Naive B cell (primary cell): ENCODE measurements at regions not wholly inside any gene's neighbourhood (a gene's known extent, or its start where the extent isn't known, plus 50 kb on each side); places are given as distances from the start of the nearest gene placed in this dataset.
"Not testable (repeated sequence)": the region's sequence is repeated elsewhere in the genome, so short reads cannot be mapped to it uniquely, and the experiment has no call there.

ENCODE experiments used
- ATAC-seq, 2 donors: fragments of 150-1000 bp; cut with Tn5 transposase; 2 replicates each; pipeline ENCODE4 v1.10.0; 2021; ENCODE audit warnings: low read depth in 2 of 2, mild to moderate bottlenecking in 2 of 2, moderate library complexity in 2 of 2
- DNase-seq: peaks from one replicate; pipeline ENCODE4 v3.0.0; 2022
- H3K27ac Mint-ChIP-seq, 6 donors: one replicate each; pipeline ENCODE4 v1.8.0; 2020 to 2022; ENCODE audit warnings: mild to moderate bottlenecking in 6 of 6, mixed read lengths in 6 of 6, moderate library complexity in 5 of 6, inconsistent platforms in 2 of 6
- H3K27me3 Mint-ChIP-seq, 3 donors: one replicate each; pipeline ENCODE4 v1.8.0; 2021 to 2022; ENCODE audit warnings: mixed read lengths in 3 of 3, mild to moderate bottlenecking in 1 of 3
- H3K36me3 Mint-ChIP-seq, 2 donors: one replicate each; pipeline ENCODE4 v1.8.0; 2020 to 2022; ENCODE audit warnings: mixed read lengths in 2 of 2, inconsistent platforms in 1 of 2, mild to moderate bottlenecking in 1 of 2
- H3K4me1 Mint-ChIP-seq, 3 donors: one replicate each; pipeline ENCODE4 v1.8.0; 2020 to 2022; ENCODE audit warnings: mixed read lengths in 3 of 3, inconsistent platforms in 1 of 3, mild to moderate bottlenecking in 1 of 3, moderate library complexity in 1 of 3
- H3K4me3 Mint-ChIP-seq, 8 donors: one replicate each; pipeline ENCODE4 v1.8.0; 2020 to 2022; ENCODE audit warnings: mild to moderate bottlenecking in 8 of 8, mixed read lengths in 8 of 8, moderate library complexity in 8 of 8, inconsistent platforms in 2 of 8
- H3K9me3 Mint-ChIP-seq, 7 donors: one replicate each; pipeline ENCODE4 v1.8.0; 2020 to 2022; ENCODE audit warnings: mixed read lengths in 7 of 7, mild to moderate bottlenecking in 5 of 7, inconsistent platforms in 2 of 7, moderate library complexity in 1 of 7

DNA sequence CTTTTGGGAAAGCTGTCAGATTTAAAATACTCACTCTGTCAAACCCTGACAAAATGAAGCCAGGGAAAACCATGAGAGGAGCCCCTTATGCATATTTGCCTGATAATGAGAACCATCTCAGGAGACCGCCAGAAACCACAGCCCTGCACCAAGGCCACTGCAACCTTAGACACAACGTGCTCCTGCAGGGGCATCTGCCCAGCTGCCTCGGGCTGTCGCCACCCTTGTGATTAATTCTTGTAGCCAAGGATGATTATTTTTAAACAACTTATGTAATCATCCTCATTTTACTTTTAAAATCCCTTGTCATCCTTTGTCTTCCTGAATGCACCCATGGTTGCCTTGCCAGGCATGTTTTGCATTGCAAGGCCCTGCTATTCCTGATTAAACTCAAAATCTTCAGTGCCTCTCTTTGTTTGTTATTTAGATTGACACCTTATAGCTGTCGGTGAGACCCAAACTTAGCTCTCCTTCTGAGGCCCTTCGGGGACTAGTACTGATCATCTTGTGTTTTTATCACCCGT lies 766.4 kb upstream of the TMEM132C start:
- Mint-ChIP-seq H3K36me3 (no peaks in the 10 kb centered on the region), H3K27ac (no peak overlapping the region), H3K4me3 (no peak overlapping the region), H3K9me3 (peaks cover 0 to 12% (median 2%) of the 10 kb centered on the region in 7 donors), H3K27me3 (no peaks in the 10 kb centered on the region), H3K4me1 (no peaks in the 10 kb centered on the region)
- no peak for ATAC-seq
- DNase-seq = no peak

DNA sequence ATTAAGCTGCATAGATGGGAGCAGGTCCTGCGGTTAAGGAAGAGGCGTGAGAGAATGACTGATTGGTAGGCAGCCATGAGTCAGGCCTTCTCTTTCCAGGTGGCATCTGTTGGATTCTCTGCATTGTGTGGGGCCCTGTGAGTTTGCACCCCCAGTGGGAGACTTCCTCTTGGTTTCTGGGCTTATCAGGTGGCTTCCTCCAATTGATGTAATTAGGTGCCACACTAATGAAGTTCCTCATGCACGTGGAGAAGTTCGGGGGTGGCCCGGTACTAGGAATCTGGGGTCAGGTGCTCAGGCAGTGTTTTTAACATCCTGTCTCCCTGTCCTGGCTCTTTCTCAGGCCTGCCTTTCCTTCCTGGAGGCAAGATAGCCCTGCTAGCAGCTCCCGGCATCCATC lies 765.1 kb upstream of the TMEM132C start:
- DNase-seq (no peak), ATAC-seq (no peak)
- H3K4me1 Mint-ChIP-seq = no peaks in the 10 kb centered on the region
- H3K9me3 Mint-ChIP-seq = peaks cover 0 to 12% (median 3%) of the 10 kb centered on the region in 7 donors
- H3K36me3 Mint-ChIP-seq = no peaks in the 10 kb centered on the region
- no peak overlapping the region for H3K4me3 Mint-ChIP-seq
- no peak overlapping the region for H3K27ac Mint-ChIP-seq
- no peaks in the 10 kb centered on the region for H3K27me3 Mint-ChIP-seq

DNA sequence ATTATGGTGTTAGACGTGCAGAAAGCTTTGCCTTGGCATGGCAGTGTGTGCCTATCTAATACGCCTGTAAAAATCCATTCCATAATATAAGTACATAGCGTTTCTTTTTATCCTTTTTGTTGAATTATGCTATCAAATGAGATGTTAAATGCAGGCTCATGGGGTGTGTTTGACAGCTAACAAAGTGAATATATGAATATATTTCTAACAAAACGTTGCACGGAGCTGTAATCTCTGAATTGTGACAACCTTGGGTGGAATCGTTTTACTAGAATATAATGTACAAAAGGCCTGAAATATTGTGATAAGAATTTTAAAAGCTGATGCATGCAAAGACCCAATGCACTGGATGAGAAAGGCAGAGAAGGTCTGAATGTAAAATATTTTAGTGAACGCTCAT lies 763.7 kb upstream of the TMEM132C start:
- Mint-ChIP-seq H3K4me1 (no peaks in the 10 kb centered on the region), H3K36me3 (no peaks in the 10 kb centered on the region), H3K27ac (no peak overlapping the region), H3K9me3 (peaks cover 2 to 12% (median 7%) of the 10 kb centered on the region in 7 donors), H3K4me3 (no peak overlapping the region), H3K27me3 (no peaks in the 10 kb centered on the region)
- no peak for ATAC-seq
- no peak for DNase-seq

DNA sequence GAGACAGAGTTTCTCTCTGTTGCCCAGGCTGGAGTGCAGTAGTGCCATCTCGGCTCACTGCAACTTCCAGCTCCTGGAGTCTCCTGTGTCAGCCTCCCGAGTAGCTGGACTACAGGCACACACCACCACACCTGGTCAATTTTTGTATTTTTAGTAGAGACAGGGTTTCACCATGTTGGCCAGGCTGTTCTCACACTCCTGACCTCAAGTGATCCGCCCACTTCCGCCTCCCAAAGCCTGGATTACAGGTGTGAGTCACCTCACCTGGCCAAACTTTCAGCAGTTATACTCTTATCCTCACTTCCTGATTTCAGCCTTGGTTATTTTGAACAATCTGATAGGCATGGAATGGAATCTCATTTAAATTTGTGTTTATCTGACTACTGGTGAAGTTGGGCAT lies 763.0 kb upstream of the TMEM132C start:
- H3K36me3 Mint-ChIP-seq, H3K4me1 Mint-ChIP-seq, H3K27me3 Mint-ChIP-seq, DNase-seq, ATAC-seq, H3K4me3 Mint-ChIP-seq, H3K27ac Mint-ChIP-seq: not testable (repeated sequence)
- H3K9me3 Mint-ChIP-seq = peaks cover 2 to 15% (median 8%) of the 10 kb centered on the region in 7 donors

DNA sequence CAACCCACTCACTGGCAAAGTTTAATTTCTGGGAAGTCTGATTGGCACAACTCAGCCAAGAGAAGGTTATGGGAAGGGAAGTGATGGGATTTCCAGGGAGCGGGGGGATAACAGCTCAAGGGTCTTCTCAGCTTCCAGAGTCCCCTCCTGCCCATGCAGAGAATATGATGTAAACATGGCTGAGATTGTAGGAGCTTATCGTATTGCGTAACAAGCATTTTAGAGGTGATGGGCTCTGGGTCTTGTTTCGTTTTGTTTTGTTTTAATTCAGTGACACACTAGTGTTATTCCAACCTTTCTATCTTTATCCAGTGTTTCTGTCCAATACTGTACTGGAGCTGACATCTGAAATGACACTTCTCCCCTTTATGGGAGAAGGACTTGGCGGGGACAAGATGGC lies 762.1 kb upstream of the TMEM132C start:
- H3K27me3 Mint-ChIP-seq = no peaks in the 10 kb centered on the region
- H3K4me1 Mint-ChIP-seq = no peaks in the 10 kb centered on the region
- H3K36me3 Mint-ChIP-seq = no peaks in the 10 kb centered on the region
- H3K9me3 Mint-ChIP-seq = peaks cover 0 to 15% (median 8%) of the 10 kb centered on the region in 7 donors
- ATAC-seq = no peak
- no peak overlapping the region for H3K27ac Mint-ChIP-seq
- no peak overlapping the region for H3K4me3 Mint-ChIP-seq
- DNase-seq = no peak

DNA sequence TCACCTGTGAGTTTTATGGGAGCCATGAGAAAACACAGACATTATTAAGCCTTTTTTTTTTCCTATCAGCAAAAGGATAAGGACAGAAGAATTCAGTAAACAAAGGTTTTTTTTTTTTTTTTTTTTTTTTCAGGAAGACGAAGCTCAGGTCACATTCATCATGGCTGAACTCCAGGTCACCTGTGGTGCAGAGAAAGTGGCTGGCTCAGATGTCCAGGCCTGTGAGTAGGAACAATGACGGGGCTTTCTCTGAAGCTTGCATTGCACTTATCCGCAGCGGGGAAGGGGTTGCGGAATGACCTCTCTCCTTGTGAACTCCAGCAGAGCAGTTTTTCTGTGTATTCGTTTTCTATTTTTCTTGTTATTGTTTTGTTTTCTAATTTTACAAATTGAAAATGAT lies 759.6 kb upstream of the TMEM132C start:
- H3K36me3 Mint-ChIP-seq = no peaks in the 10 kb centered on the region
- DNase-seq (no peak), ATAC-seq (no peak)
- H3K27me3 Mint-ChIP-seq = no peaks in the 10 kb centered on the region
- H3K9me3 Mint-ChIP-seq = peaks cover 2 to 20% (median 10%) of the 10 kb centered on the region in 7 donors
- no peaks in the 10 kb centered on the region for H3K4me1 Mint-ChIP-seq
- no peak overlapping the region for H3K4me3 Mint-ChIP-seq
- H3K27ac Mint-ChIP-seq = no peak overlapping the region

DNA sequence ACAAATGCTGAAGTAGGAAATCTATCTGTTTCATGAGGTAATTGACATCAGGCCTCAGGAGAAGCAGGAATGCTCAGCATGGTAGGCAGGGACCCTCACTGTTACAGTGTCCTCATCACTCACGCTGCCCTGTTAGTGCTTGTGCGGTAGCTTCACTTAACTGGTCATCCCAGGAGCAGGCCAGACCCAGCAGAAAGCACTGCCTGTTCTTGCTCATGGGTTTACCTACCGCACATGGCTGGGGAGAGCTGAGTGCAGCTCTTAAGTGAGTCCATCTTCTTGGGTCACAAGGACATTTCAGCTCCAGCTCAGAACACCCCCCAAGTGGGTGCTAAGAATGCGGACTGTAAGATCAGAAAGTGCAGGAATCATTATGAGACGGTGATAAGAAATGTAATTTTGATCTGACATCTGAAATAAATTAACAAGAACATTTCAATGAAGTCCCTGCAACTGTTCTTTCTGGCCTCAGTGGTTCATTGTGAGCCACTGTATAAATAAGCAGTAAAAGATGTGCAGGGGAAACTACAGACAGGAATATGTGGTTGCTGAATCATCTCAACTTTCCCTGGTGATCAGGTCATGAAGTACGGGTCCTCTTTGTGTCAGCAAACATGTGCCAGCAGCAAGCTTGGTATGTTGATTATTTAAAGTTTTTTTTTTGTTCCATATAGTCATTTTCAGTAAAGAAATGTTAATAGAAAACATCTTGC lies 757.7 kb upstream of the TMEM132C start:
- Mint-ChIP-seq H3K4me1 (no peaks in the 10 kb centered on the region), H3K27me3 (no peaks in the 10 kb centered on the region), H3K4me3 (no peak overlapping the region), H3K27ac (no peak overlapping the region), H3K9me3 (peaks cover 1 to 16% (median 8%) of the 10 kb centered on the region in 7 donors), H3K36me3 (no peaks in the 10 kb centered on the region)
- ATAC-seq = no peak
- no peak for DNase-seq

DNA sequence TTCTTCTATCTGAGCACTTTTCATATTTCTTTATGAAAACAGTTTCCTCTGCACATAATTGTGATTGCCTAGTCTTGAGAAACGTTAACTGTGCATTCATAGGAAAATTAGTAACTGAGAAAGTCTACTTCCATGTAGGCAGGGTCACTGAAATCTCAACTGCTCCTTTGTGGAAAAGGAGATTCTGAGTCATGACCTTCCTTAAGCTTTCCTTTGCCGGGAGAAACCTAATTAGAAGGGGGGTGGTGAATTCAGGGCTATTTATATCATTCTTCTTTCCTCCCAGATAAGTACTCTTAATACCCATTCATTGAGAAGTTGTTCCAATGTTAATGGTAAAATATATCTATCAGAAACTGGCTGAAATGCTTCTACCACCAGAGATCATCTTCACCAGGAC lies 751.0 kb upstream of the TMEM132C start:
- no peak for DNase-seq
- Mint-ChIP-seq H3K9me3 (peaks cover 0 to 10% (median 1%) of the 10 kb centered on the region in 7 donors), H3K4me1 (no peaks in the 10 kb centered on the region), H3K27me3 (no peaks in the 10 kb centered on the region), H3K36me3 (no peaks in the 10 kb centered on the region), H3K27ac (no peak overlapping the region), H3K4me3 (no peak overlapping the region)
- no peak for ATAC-seq

DNA sequence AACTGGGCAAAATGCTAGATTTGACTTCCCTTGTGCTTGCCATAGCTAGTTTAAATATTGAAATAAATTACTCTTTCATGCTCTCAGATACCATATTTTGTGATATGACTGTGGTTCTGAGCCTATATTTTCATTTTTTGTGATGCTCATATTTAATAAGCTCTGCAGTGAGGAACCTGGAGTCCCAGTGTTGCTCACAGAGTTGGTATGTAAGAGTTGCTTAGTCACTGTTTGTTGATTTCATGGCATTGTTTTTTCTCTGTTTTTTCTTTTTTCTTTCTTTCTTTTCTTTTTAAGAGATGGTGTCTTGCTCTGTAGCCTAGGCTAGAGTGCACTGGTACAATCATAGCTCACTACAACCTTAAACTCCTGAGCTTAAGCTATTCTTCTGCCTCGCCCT lies 750.5 kb upstream of the TMEM132C start:
- Mint-ChIP-seq H3K9me3 (peaks cover 0 to 8% (median under 1%) of the 10 kb centered on the region in 7 donors), H3K36me3 (no peaks in the 10 kb centered on the region), H3K27me3 (no peaks in the 10 kb centered on the region), H3K27ac (no peak overlapping the region), H3K4me1 (no peaks in the 10 kb centered on the region), H3K4me3 (no peak overlapping the region)
- ATAC-seq (no peak), DNase-seq (no peak)

DNA sequence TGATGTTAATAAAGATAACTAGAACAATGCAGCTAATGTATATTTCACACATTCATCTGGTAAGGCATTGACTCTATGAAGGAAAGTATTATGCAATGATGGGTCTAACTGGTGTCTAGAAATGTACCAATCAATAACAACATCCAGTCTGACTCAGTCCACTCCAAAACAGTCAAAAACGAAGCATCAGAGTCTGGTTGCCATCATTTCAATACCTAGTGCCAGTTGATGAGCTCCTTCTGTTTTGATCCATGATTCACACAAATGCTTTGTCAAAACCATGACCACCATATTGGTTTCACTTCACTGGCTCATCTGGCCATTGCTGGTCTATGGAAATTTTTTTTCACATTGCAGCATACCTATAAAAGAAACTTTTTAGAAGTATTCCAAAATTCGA lies 747.2 kb upstream of the TMEM132C start:
- peaks cover 0 to 9% (median 0%) of the 10 kb centered on the region in 7 donors for H3K9me3 Mint-ChIP-seq
- H3K4me3 Mint-ChIP-seq = no peak overlapping the region
- no peaks in the 10 kb centered on the region for H3K27me3 Mint-ChIP-seq
- H3K27ac Mint-ChIP-seq = no peak overlapping the region
- ATAC-seq = no peak
- no peak for DNase-seq
- no peaks in the 10 kb centered on the region for H3K4me1 Mint-ChIP-seq
- H3K36me3 Mint-ChIP-seq = no peaks in the 10 kb centered on the region

DNA sequence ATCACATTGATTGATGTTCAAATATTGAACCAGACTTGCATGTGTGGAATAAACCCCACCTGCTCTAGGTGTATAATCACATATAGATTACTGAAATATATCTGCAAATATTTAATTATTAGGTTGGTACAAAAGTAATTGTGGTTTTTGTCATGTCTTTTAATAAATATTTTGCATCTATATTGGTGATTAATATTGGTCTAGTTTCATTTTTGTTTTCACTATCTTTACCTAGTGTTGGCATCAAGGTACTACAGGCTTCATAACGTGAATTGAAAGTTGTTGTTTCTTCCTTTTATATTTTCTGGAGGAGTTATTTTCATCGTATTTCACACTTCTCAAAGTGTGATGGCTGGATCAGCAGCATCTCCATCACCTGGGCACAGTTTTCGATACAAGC lies 740.0 kb upstream of the TMEM132C start:
- DNase-seq (no peak), ATAC-seq (no peak)
- H3K36me3 Mint-ChIP-seq = no peaks in the 10 kb centered on the region
- H3K27me3 Mint-ChIP-seq = no peaks in the 10 kb centered on the region
- no peak overlapping the region for H3K4me3 Mint-ChIP-seq
- H3K9me3 Mint-ChIP-seq = peaks cover 0 to 9% (median 4%) of the 10 kb centered on the region in 7 donors
- no peak overlapping the region for H3K27ac Mint-ChIP-seq
- no peaks in the 10 kb centered on the region for H3K4me1 Mint-ChIP-seq

DNA sequence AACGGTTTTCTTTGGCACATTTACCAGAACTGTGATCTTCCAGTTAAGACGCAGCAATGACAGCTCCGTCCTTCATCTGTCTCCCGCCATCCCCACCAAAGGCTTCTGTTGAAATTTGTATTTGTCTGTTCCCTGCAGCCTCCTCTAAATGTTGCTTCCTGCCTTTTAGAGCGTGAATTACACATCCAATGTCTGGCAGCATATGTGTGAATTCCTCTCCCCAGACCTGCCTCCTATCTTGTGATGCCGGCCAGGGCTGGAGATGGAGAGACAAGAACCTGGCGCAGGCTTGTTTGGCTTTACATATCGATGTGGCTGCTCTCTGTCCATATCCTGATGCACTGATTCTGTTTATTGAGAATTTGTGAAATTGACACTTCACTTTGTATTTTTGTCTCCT lies 738.4 kb upstream of the TMEM132C start:
- Mint-ChIP-seq H3K4me1 (no peaks in the 10 kb centered on the region), H3K9me3 (peaks cover 0 to 9% (median under 1%) of the 10 kb centered on the region in 7 donors), H3K36me3 (no peaks in the 10 kb centered on the region), H3K27ac (no peak overlapping the region), H3K4me3 (no peak overlapping the region), H3K27me3 (no peaks in the 10 kb centered on the region)
- DNase-seq = no peak
- no peak for ATAC-seq

DNA sequence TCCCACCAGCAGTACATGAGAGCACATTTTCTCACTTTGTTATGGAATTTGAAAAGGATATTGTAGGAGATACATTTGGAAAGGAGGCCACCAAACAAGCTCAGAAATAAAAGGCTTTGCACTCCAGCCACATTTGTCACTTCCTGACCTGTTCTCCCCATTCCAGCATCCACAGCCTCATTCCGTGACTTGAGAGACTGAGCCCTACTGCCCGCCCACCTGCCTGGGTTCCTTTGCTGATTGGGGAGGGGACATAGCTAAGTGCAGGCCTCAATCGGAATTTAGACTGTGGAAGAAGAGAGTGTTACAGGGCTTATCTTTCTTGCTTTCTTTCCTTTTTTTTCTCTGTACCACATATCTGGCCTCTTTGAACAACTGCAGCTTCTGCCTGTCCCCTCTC lies 735.4 kb upstream of the TMEM132C start:
- DNase-seq = no peak
- Mint-ChIP-seq H3K27me3 (no peaks in the 10 kb centered on the region), H3K4me3 (no peak overlapping the region), H3K4me1 (no peaks in the 10 kb centered on the region), H3K36me3 (no peaks in the 10 kb centered on the region), H3K9me3 (peaks cover 0 to 12% (median 11%) of the 10 kb centered on the region in 7 donors), H3K27ac (no peak overlapping the region)
- no peak for ATAC-seq

DNA sequence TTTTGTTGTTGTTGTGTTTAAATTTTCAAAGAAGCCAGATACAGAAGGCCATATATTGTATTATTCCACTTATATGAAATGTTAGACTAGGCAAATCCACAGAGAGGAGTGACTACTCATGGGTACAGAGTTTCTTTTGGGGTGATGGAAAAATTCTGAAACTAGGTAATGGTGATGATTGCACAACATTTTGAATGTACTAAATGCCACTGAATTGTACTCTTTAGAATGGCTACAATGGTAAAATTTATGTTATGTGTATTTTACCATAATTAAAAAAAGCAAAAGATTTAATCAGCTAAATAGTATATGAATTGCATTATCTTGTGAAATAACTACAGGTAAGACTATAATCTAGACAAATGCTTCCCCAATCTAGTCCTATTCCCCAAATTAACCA lies 733.6 kb upstream of the TMEM132C start:
- ATAC-seq = no peak
- Mint-ChIP-seq H3K4me3 (no peak overlapping the region), H3K9me3 (peaks cover 0 to 12% (median 7%) of the 10 kb centered on the region in 7 donors), H3K27ac (no peak overlapping the region), H3K36me3 (no peaks in the 10 kb centered on the region), H3K4me1 (no peaks in the 10 kb centered on the region), H3K27me3 (no peaks in the 10 kb centered on the region)
- no peak for DNase-seq
